DMS53 (cell line): ENCODE measurements at regions not wholly inside any gene's neighbourhood (a gene's known extent, or its start where the extent isn't known, plus 50 kb on each side); places are given as distances from the start of the nearest gene placed in this dataset.
"Not testable (repeated sequence)": the region's sequence is repeated elsewhere in the genome, so short reads cannot be mapped to it uniquely, and the experiment has no call there.

ENCODE experiments used
- DNase-seq: peaks from one replicate; lab custom pipeline; 2025; lab: John Stamatoyannopoulos, UW

GRCh38 chr4:106869551-106869950, 166.6 kb downstream of the DKK2 start:
- no peak for DNase-seq

- no peak for DNase-seq
These were observed 167.6 kb downstream of the DKK2 start for GRCh38 chr4:106868381-106869035.

GRCh38 chr4:106864231-106864630, 171.9 kb downstream of the DKK2 start:
- DNase-seq: no peak

- DNase-seq: no peak
These were observed 181.4 kb downstream of the DKK2 start for GRCh38 chr4:106854569-106855351.

GRCh38 chr4:106852426-106852825, 183.7 kb downstream of the DKK2 start:
- no peak for DNase-seq

- DNase-seq: no peak
These were observed 184.4 kb downstream of the DKK2 start for GRCh38 chr4:106851726-106852125.

GRCh38 chr4:106850691-106851090, 185.4 kb downstream of the DKK2 start:
- DNase-seq: no peak

GRCh38 chr4:106835919-106836318, 200.2 kb downstream of the DKK2 start:
- DNase-seq: no peak

GRCh38 chr4:106830879-106831278, 205.2 kb downstream of the DKK2 start:
- DNase-seq: no peak

GRCh38 chr4:106818764-106819163, 217.3 kb downstream of the DKK2 start:
- no peak for DNase-seq

- no peak for DNase-seq
These were observed 219.6 kb downstream of the DKK2 start for GRCh38 chr4:106816496-106816895.

- no peak for DNase-seq
These were observed 226.0 kb downstream of the DKK2 start for GRCh38 chr4:106810122-106810521.

- peak; percentile 70 for DNase-seq
These were observed 227.0 kb downstream of the DKK2 start for GRCh38 chr4:106809076-106809475.

GRCh38 chr4:106806158-106806797, 229.8 kb downstream of the DKK2 start:
- DNase-seq: peak; percentile 65

- no peak for DNase-seq
These were observed 233.0 kb downstream of the DKK2 start for GRCh38 chr4:106803083-106803482.

- no peak for DNase-seq
These were observed 234.7 kb downstream of the DKK2 start for GRCh38 chr4:106801386-106801785.

- no peak for DNase-seq
These were observed 239.2 kb downstream of the DKK2 start for GRCh38 chr4:106796876-106797275.

GRCh38 chr4:106795326-106795725, 240.8 kb downstream of the DKK2 start:
- no peak for DNase-seq

GRCh38 chr4:106793933-106794332, 242.2 kb downstream of the DKK2 start:
- no peak for DNase-seq

GRCh38 chr4:106775636-106776035, 260.5 kb downstream of the DKK2 start:
- DNase-seq: no peak

- not testable (repeated sequence) for DNase-seq
These were observed 262.1 kb downstream of the DKK2 start for GRCh38 chr4:106774055-106774454.

- no peak for DNase-seq
These were observed 262.8 kb downstream of the DKK2 start for GRCh38 chr4:106773076-106773905.
